Testis (tissue), 2 donors: ENCODE measurements at regions not wholly inside any gene's neighbourhood (a gene's known extent, or its start where the extent isn't known, plus 50 kb on each side); places are given as distances from the start of the nearest gene placed in this dataset.

Experiments used
- DNase-seq: peaks from one replicate; pipeline ENCODE4 v3.0.0-alpha.2; 2019
- H3K27ac ChIP-seq, 2 donors: fragments of 200-600 bp; sonication (generic); one replicate each; pipeline ENCODE4 v1.5.1; 2019
- H3K27me3 ChIP-seq: fragments of 200-600 bp; sonication (generic); one replicate; pipeline ENCODE4 v1.5.1; 2019
- H3K36me3 ChIP-seq: fragments of 200-600 bp; sonication (generic); one replicate; pipeline ENCODE4 v1.5.1; 2017; ENCODE audit warnings: low read depth; ENCODE audit errors: missing control alignments
- H3K4me1 ChIP-seq: fragments of 200-600 bp; sonication (generic); one replicate; pipeline ENCODE4 v1.5.1; 2019
- H3K4me3 ChIP-seq, 2 donors: fragments of 200-600 bp; sonication (generic); one replicate each; pipeline ENCODE4 v1.5.1; 2017 to 2019
- H3K9me3 ChIP-seq: fragments of 200-600 bp; sonication (generic); one replicate; pipeline ENCODE4 v1.5.1; 2017
- POLR2A ChIP-seq: fragments of 450-650 bp; IDR thresholded peaks from one replicate; pipeline ENCODE4 v1.6.1; 2017; ENCODE audit warnings: antibody characterized with exemption, mild to moderate bottlenecking, moderate library complexity
- WGBS, 2 donors: methylation state at CpG; one replicate each; pipeline ENCODE4 v1.1.5; 2018; 5-methylcytosine and 5-hydroxymethylcytosine counted together
- intact Hi-C: fragments of 100-400 bp; cut with DNase I; formaldehyde crosslinking; loops from one replicate; pipeline ENCODE4 v1.15.1; 2023; ENCODE audit warnings: low total_unique reads
- TF ChIP-seq, protein P1 (sequence below), 3 experiments: fragments of 450-650 bp in 2 of 3; fragments of 200-600 bp in 1 of 3; sonication (generic) in 1 of 3; IDR thresholded peaks; one replicate each; pipeline ENCODE4 v1.5.1; 2016 to 2019; ENCODE audit warnings: antibody characterized with exemption in 3 of 3, mild to moderate bottlenecking in 2 of 3, moderate library complexity in 1 of 3

DNA sequence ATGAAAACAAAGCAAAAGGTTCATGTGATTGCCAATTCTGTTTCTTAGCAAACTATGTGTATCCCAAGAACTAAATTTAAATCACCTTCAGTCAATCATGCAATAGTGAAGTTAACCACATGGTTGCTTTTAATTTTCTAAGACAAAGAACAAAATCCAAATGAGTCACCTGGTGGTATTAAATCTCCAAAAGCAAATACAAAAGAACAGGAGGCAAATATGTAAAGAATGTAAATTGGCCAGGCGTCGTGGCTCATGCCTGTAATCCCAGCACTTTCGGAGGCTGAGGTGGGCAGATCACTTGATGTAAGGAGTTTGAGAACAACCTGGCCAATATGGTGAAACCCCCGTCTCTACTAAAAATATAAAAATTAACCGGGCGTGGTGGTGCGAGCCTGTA is 54.2 kb upstream of the PIK3R4 start:
- 83 to 85% methylated on average over 7 of the region's 7 CpGs for WGBS, 2 donors
- intact Hi-C loops, result no loop called here

DNA sequence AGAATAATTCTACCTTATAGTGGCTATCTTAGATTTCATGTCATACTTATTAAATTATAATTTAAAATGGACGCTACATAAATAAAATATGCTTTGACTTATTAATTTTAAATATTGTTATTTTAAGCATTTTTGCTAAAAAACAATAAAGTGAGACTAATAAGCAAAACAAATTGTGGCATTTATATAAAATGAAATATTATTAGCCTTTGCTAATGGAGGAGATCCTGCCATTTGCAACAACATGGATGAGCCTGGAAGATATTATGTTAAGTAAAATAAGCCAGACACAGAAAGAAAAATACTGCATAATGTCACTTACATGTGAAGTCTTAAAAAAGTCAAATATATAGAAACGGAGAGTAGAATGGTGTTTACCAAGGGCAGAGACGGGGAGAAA is 54.8 kb upstream of the PIK3R4 start:
- no peaks in the 10 kb centered on the region for H3K4me1 ChIP-seq
- no peak for DNase-seq
- H3K4me3 ChIP-seq, result no peak overlapping the region
- WGBS, 2 donors, result 86 to 87% methylated on average over 3 of the region's 3 CpGs
- no peak overlapping the region for H3K27ac ChIP-seq
- intact Hi-C loops, result no loop called here
- TF ChIP-seq, protein P1, sequence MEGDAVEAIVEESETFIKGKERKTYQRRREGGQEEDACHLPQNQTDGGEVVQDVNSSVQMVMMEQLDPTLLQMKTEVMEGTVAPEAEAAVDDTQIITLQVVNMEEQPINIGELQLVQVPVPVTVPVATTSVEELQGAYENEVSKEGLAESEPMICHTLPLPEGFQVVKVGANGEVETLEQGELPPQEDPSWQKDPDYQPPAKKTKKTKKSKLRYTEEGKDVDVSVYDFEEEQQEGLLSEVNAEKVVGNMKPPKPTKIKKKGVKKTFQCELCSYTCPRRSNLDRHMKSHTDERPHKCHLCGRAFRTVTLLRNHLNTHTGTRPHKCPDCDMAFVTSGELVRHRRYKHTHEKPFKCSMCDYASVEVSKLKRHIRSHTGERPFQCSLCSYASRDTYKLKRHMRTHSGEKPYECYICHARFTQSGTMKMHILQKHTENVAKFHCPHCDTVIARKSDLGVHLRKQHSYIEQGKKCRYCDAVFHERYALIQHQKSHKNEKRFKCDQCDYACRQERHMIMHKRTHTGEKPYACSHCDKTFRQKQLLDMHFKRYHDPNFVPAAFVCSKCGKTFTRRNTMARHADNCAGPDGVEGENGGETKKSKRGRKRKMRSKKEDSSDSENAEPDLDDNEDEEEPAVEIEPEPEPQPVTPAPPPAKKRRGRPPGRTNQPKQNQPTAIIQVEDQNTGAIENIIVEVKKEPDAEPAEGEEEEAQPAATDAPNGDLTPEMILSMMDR (IDR thresholded peaks at IDR 0.05), result no peak
- TF ChIP-seq POLR2A, result no peak
- no peaks in the 10 kb centered on the region for H3K27me3 ChIP-seq
- no peaks in the 10 kb centered on the region for H3K36me3 ChIP-seq
- H3K9me3 ChIP-seq, result no peaks in the 10 kb centered on the region

More for the DNA sequence above, 54.2 kb upstream of the PIK3R4 start:
- no peak for TF ChIP-seq POLR2A
- TF ChIP-seq, protein P1 (IDR thresholded peaks at IDR 0.05), result no peak
- Histone ChIP-seq H3K9me3 (no peaks in the 10 kb centered on the region), H3K27me3 (no peaks in the 10 kb centered on the region), H3K4me1 (no peaks in the 10 kb centered on the region), H3K27ac (no peak overlapping the region), H3K36me3 (no peaks in the 10 kb centered on the region), H3K4me3 (no peak overlapping the region)
- no peak for DNase-seq

DNA sequence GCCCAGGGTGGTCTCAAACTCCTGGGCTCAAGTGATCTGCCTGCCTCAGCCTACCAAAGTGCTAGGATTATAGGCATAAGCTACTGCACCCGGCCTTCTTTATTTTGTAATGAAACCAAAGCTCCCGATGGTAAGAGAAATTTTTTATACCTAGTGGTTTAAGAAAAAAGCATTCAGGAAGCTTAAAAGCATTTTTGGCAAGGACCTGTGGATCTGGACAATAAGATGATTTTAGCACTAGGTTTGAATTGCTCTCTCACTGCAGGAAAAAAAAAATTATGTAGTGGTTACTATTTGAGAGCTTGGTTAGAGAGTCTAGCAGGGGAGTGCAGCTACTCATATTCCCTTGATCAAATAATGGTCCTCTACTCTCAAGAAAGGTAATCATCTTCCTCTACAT is 64.9 kb upstream of the PIK3R4 start:
- WGBS, 2 donors, result 81 to 83% methylated on average over 2 of the region's 2 CpGs
- no peak overlapping the region for H3K27ac ChIP-seq
- intact Hi-C loops, result no loop called here
- no peak for TF ChIP-seq POLR2A
- TF ChIP-seq, protein P1 (IDR thresholded peaks at IDR 0.05), result no peak
- H3K4me1 ChIP-seq, result no peaks in the 10 kb centered on the region
- no peak for DNase-seq
- H3K27me3 ChIP-seq, result no peaks in the 10 kb centered on the region
- H3K36me3 ChIP-seq, result no peaks in the 10 kb centered on the region
- no peak overlapping the region for H3K4me3 ChIP-seq
- H3K9me3 ChIP-seq, result no peaks in the 10 kb centered on the region

DNA sequence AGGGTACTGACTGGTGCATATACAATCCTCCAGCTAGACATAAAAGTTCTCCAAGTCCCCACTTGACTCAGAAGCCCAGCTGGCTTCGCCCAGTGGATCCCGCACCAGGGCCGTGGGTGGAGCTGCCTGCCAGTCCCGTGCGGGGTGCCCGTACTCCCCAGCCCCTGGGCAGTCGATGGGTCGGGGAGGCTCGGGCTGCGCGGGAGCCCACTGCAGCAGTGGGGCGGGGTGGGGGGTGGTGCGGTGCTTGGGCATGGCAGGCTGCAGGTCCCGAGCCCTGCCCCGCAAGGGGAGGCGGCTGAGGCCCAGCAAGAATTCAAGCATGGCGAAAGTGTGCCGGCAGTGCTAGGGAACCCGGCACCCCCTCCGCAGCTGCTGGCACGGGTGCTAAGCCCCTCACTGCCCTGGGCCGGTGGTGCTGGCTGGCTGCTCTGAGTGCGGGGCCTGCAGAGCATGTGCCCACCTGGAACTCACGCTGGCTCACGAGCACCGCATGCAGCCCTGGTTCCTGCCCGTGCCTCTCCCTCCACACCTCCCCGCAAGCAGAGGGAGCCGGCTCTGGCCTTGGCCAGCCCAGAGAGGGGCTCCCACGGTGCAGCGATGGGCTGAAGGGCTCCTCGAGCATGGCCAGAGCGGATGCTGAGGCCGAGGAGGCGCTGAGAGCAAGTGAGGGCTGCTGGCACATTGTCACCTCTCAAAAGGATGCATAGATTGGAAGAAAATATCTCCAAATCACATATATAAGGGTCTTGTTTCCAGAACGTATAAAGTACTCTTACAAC is 68.3 kb upstream of the PIK3R4 start:
- TF ChIP-seq, protein P1 (IDR thresholded peaks at IDR 0.05), result no peak
- TF ChIP-seq POLR2A, result no peak

More for the DNA sequence above, 68.3 kb upstream of the PIK3R4 start:
- 86 to 94% methylated on average over 9 to 36 of the region's 36 CpGs for WGBS, 2 donors
- Histone ChIP-seq H3K27me3 (no peaks in the 10 kb centered on the region), H3K4me3 (peak overlapping the region in 1 of 2 donors; percentile 11), H3K4me1 (no peaks in the 10 kb centered on the region), H3K9me3 (no peaks in the 10 kb centered on the region), H3K27ac (no peak overlapping the region), H3K36me3 (no peaks in the 10 kb centered on the region)
- no peak for DNase-seq
- intact Hi-C loops, result no loop called here
